GM12878 (cell line): ENCODE measurements at regions not wholly inside any gene's neighbourhood (a gene's known extent, or its start where the extent isn't known, plus 50 kb on each side); places are given as distances from the start of the nearest gene placed in this dataset.

Experiments
- ATAC-seq: fragments of 200-7000 bp; cut with Tn5 transposase; 3 replicates; pipeline ENCODE4 v1.9.1; 2020; ENCODE audit warnings: mild to moderate bottlenecking, moderate library complexity
- BruUV-seq: library from RNA; stranded (reverse); fragments of 400-500 nt; replicated peaks from 2 replicates; lab custom pipeline; 2021; lab: Mats Ljungman, UMichigan
- CTCF ChIA-PET: fragments of 300-600 bp; sonication (Branson Sonifier 250); formaldehyde crosslinking; extraction: SDS; loops from one replicate; lab custom pipeline; 2021; ENCODE audit warnings: inconsistent platforms; lab: Yijun Ruan, JAX
- POLR2A ChIA-PET: fragments of 350-600 bp; formaldehyde crosslinking; extraction: SDS; loops from one replicate; lab custom pipeline; 2021; ENCODE audit warnings: inconsistent platforms; lab: Charles Lee
- RAD21 ChIA-PET: fragments of 300-600 bp; sonication (Branson Sonifier 250); formaldehyde crosslinking; loops from one replicate; lab custom pipeline; 2023; ENCODE audit warnings: antibody characterized with exemption; ENCODE audit not compliant: unreplicated experiment; lab: Charles Lee
- SMC1A ChIA-PET: fragments of 300-600 bp; sonication (Branson Sonifier 250); formaldehyde crosslinking; loops from one replicate; lab custom pipeline; 2023; ENCODE audit not compliant: unreplicated experiment, uncharacterized antibody; lab: Charles Lee
- DNase-seq: peaks from one replicate; pipeline ENCODE4 v3.0.0-alpha.2; 2011; ENCODE audit warnings: low read depth, low spot score
- FAIRE-seq: peaks from 3 replicates; lab custom pipeline; 2011; peaks lifted over from hg19 to GRCh38; lab: Jason Lieb, UNC
- H2AFZ ChIP-seq: 2 replicates; pipeline ENCODE4 v1.6.0; 2011; ENCODE audit warnings: low read depth, low read length, control low read depth; ENCODE audit not compliant: control insufficient read depth
- H3K27ac ChIP-seq: 2 replicates; pipeline ENCODE4 v1.5.1; 2011; ENCODE audit warnings: control low read depth; ENCODE audit not compliant: control insufficient read depth, insufficient read depth
- H3K27me3 ChIP-seq, 2 experiments: replicated peaks in 1 of 2; 2 replicates each; pipeline versions ENCODE4 v1.6.0 to v1.6.1; 2011; ENCODE audit warnings: low read length in 1 of 2; ENCODE audit not compliant: control insufficient read depth in 2 of 2, insufficient read depth in 2 of 2
- H3K36me3 ChIP-seq, 2 experiments: 2 replicates each; pipeline ENCODE4 v1.5.1; 2011; ENCODE audit warnings: low read length in 1 of 2; ENCODE audit not compliant: control insufficient read depth in 2 of 2, insufficient read depth in 2 of 2
- H3K4me1 ChIP-seq: 2 replicates; pipeline ENCODE4 v1.6.1; 2011; ENCODE audit warnings: mild to moderate bottlenecking, low read length, moderate library complexity, mixed read lengths; ENCODE audit not compliant: control insufficient read depth, insufficient read depth
- H3K4me2 ChIP-seq: 2 replicates; pipeline ENCODE4 v1.6.0; 2011; ENCODE audit warnings: control low read depth; ENCODE audit not compliant: control insufficient read depth, insufficient read depth
- H3K4me3 ChIP-seq: fragments of 200-600 bp; sonication (generic); 2 replicates; pipeline ENCODE4 v1.5.1; 2016
- H3K79me2 ChIP-seq: 2 replicates; pipeline ENCODE4 v1.6.0; 2011; ENCODE audit warnings: low read length; ENCODE audit not compliant: control insufficient read depth, insufficient read depth
- H3K9ac ChIP-seq: 2 replicates; pipeline ENCODE4 v1.8.0; 2011; ENCODE audit warnings: low read length, control low read depth, mixed read lengths; ENCODE audit not compliant: control insufficient read depth, insufficient read depth
- H3K9me3 ChIP-seq: replicated peaks from 3 replicates; pipeline ENCODE4 v1.5.1; 2011; ENCODE audit warnings: mild to moderate bottlenecking, low read length; ENCODE audit not compliant: control insufficient read depth, insufficient read depth
- H4K20me1 ChIP-seq: 2 replicates; pipeline ENCODE4 v1.6.0; 2011; ENCODE audit not compliant: control insufficient read depth, insufficient read depth
- ASH2L ChIP-seq: fragments of 300-600, 200-600 bp; sonication (generic); IDR thresholded peaks from 2 replicates; pipeline ENCODE4 v1.6.1; 2017; ENCODE audit warnings: low read depth, mild to moderate bottlenecking, borderline replicate concordance
- BCL3 ChIP-seq: IDR thresholded peaks from 2 replicates; pipeline ENCODE4 v1.6.1; 2011; ENCODE audit warnings: borderline replicate concordance, low read depth, mild to moderate bottlenecking, moderate library complexity, low read length; ENCODE audit not compliant: insufficient read depth, poor library complexity, severe bottlenecking
- CEBPB ChIP-seq, 2 experiments: fragments of 150-350 bp in 1 of 2; IDR thresholded peaks; 2 replicates each; pipeline ENCODE4 v1.6.1; 2012 to 2014; ENCODE audit warnings: low read depth in 2 of 2, low read length in 2 of 2, borderline replicate concordance in 1 of 2, inconsistent platforms in 1 of 2
- LARP7 ChIP-seq: fragments of 450-650 bp; IDR thresholded peaks from 2 replicates; pipeline ENCODE4 v1.6.1; 2017; ENCODE audit warnings: mild to moderate bottlenecking
- MYB ChIP-seq: fragments of 150-350 bp; IDR thresholded peaks from 2 replicates; pipeline ENCODE4 v1.6.1; 2014; ENCODE audit warnings: mild to moderate bottlenecking, low read depth, low read length, borderline replicate concordance
- NFYA ChIP-seq: IDR thresholded peaks from 2 replicates; pipeline ENCODE4 v1.6.1; 2011; ENCODE audit warnings: low read depth, mild to moderate bottlenecking, low read length, improper control_type of control experiment, borderline replicate concordance
- NR2C2 ChIP-seq: IDR thresholded peaks from 2 replicates; pipeline ENCODE4 v1.6.1; 2011; ENCODE audit warnings: borderline replicate concordance, low read depth; ENCODE audit not compliant: control insufficient read depth, insufficient read length
- PAX5 ChIP-seq: IDR thresholded peaks from 2 replicates; pipeline ENCODE4 v1.6.1; 2011; ENCODE audit warnings: low read depth, low read length, borderline replicate concordance
- POLR2AphosphoS5 ChIP-seq: IDR thresholded peaks from 2 replicates; pipeline ENCODE4 v1.6.1; 2011; ENCODE audit warnings: mild to moderate bottlenecking, low read length, inconsistent platforms
- RCOR1 ChIP-seq: conservative IDR thresholded peaks from 2 replicates; pipeline ENCODE4 v1.6.1; 2012; ENCODE audit warnings: low read depth, low read length, improper control_type of control experiment
- RUNX3 ChIP-seq: IDR thresholded peaks from 2 replicates; pipeline ENCODE4 v1.6.1; 2012; ENCODE audit warnings: low read length, inconsistent platforms
- SREBF2 ChIP-seq: IDR thresholded peaks from 2 replicates; pipeline ENCODE4 v1.6.1; 2012; ENCODE audit warnings: mild to moderate bottlenecking, low read length
- ZNF207 ChIP-seq: fragments of 450-650 bp; IDR thresholded peaks from 2 replicates; pipeline ENCODE4 v1.6.1; 2014; ENCODE audit warnings: antibody characterized with exemption, mild to moderate bottlenecking, borderline replicate concordance
- WGBS: methylation state at CpG from one replicate; pipeline ENCODE4 v1.1.6; 2016; ENCODE audit warnings: low lambda C conversion rate; ENCODE audit not compliant: insufficient replicate concordance, insufficient coverage; ENCODE audit errors: missing lambda C conversion rate; 5-methylcytosine and 5-hydroxymethylcytosine counted together
- in situ Hi-C: fragments of 300-500 bp; cut with MboI; formaldehyde crosslinking; loops from 9 replicates; pipeline ENCODE4 v1.14.3; 2018; ENCODE audit warnings: mixed read lengths
- intact Hi-C: fragments of 100-400 bp; cut with micrococcal nuclease; formaldehyde crosslinking; loops from one replicate; pipeline ENCODE4 v1.14.2; 2022; ENCODE audit not compliant: unreplicated experiment
- TF ChIP-seq, protein P1 (sequence below): fragments of 150-350 bp; IDR thresholded peaks from 2 replicates; pipeline ENCODE4 v1.6.1; 2014; ENCODE audit warnings: mild to moderate bottlenecking, low read depth, low read length
- TF ChIP-seq, protein P2 (sequence below): fragments of 450-650 bp; formaldehyde crosslinking; IDR thresholded peaks from 2 replicates; pipeline ENCODE4 v1.4.0; 2020; ENCODE audit warnings: mild to moderate bottlenecking, moderate library complexity

DNA sequence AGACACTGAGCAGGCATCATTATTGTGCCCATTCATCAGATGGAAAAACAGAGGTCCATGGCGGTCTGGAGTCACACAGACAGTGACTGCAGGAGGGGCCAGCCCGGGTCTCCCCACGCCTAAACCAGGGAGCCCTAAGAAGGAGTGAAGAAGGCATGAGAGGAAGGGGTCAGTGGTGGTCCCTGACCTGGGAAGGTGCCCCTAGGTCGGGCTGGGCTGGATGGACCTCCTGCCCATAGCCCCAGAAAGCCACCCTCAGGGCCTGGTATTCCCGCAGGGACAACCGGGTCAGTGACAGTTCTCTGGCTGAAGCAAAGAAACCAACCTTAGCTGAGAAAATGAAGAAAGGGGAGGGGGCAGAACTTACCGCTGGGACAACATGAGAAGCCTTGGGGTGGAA lies 163.4 kb upstream of the C1orf174 start:
- Histone ChIP-seq H4K20me1 (no peaks in the 10 kb centered on the region), H3K36me3 (no peaks in the 10 kb centered on the region), H3K4me2 (no peak overlapping the region), H3K9me3 (no peaks in the 10 kb centered on the region; the same call in 2 of the 3 replicates), H3K79me2 (no peaks in the 10 kb centered on the region), H3K4me3 (no peak overlapping the region), H3K27ac (no peak overlapping the region), H3K9ac (no peak overlapping the region), H3K27me3 (no peaks in the 10 kb centered on the region), H2AFZ (no peak overlapping the region), H3K4me1 (no peaks in the 10 kb centered on the region)
- BruUV-seq, result no TSS peak
- intact Hi-C loops, result no loop called here
- ChIA-PET RAD21 (no interaction called here), SMC1A (no interaction called here), CTCF (no interaction called here), POLR2A (no interaction called here)
- ATAC-seq (no peak), FAIRE-seq (no peak), DNase-seq (no peak)
- 57% methylated on average over 6 of the region's 7 CpGs for WGBS
- in situ Hi-C loops, result no loop called here
- TF ChIP-seq ZNF207 (no peak), NFYA (no peak), NR2C2 (no peak), MYB (no peak), SREBF2 (no peak), RUNX3 (no peak), LARP7 (no peak), CEBPB (IDR thresholded peaks at IDR 0.05; ENCODE audit: borderline replicate concordance in 1 of 2, low read depth in 2 of 2, low read length in 2 of 2) (no peak), PAX5 (no peak), ASH2L (no peak), BCL3 (no peak), RCOR1 (no peak), POLR2AphosphoS5 (no peak)
- TF ChIP-seq, protein P1, sequence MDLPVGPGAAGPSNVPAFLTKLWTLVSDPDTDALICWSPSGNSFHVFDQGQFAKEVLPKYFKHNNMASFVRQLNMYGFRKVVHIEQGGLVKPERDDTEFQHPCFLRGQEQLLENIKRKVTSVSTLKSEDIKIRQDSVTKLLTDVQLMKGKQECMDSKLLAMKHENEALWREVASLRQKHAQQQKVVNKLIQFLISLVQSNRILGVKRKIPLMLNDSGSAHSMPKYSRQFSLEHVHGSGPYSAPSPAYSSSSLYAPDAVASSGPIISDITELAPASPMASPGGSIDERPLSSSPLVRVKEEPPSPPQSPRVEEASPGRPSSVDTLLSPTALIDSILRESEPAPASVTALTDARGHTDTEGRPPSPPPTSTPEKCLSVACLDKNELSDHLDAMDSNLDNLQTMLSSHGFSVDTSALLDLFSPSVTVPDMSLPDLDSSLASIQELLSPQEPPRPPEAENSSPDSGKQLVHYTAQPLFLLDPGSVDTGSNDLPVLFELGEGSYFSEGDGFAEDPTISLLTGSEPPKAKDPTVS, result no peak
- TF ChIP-seq, protein P2, sequence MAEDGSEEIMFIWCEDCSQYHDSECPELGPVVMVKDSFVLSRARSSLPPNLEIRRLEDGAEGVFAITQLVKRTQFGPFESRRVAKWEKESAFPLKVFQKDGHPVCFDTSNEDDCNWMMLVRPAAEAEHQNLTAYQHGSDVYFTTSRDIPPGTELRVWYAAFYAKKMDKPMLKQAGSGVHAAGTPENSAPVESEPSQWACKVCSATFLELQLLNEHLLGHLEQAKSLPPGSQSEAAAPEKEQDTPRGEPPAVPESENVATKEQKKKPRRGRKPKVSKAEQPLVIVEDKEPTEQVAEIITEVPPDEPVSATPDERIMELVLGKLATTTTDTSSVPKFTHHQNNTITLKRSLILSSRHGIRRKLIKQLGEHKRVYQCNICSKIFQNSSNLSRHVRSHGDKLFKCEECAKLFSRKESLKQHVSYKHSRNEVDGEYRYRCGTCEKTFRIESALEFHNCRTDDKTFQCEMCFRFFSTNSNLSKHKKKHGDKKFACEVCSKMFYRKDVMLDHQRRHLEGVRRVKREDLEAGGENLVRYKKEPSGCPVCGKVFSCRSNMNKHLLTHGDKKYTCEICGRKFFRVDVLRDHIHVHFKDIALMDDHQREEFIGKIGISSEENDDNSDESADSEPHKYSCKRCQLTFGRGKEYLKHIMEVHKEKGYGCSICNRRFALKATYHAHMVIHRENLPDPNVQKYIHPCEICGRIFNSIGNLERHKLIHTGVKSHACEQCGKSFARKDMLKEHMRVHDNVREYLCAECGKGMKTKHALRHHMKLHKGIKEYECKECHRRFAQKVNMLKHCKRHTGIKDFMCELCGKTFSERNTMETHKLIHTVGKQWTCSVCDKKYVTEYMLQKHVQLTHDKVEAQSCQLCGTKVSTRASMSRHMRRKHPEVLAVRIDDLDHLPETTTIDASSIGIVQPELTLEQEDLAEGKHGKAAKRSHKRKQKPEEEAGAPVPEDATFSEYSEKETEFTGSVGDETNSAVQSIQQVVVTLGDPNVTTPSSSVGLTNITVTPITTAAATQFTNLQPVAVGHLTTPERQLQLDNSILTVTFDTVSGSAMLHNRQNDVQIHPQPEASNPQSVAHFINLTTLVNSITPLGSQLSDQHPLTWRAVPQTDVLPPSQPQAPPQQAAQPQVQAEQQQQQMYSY (CRISPR knock-in tag), result no peak
